Spleen (tissue), 11 donors: ENCODE measurements at regions not wholly inside any gene's neighbourhood (a gene's known extent, or its start where the extent isn't known, plus 50 kb on each side); places are given as distances from the start of the nearest gene placed in this dataset.
A peak's percentile ranks its signal among the peaks of the same experiment; 100 is the strongest.

Source experiments
- DNase-seq: peaks from one replicate; pipeline ENCODE4 v3.0.0-alpha.2; 2020
- H3K27ac ChIP-seq, 8 donors: fragments of 200-600 bp; sonication (generic) in 7 of 8; 1 replicate in 4 of 8; 2 replicates in 4 of 8; pipeline versions ENCODE4 v1.5.0 to v1.8.0; 2016 to 2021; ENCODE audit warnings: inconsistent platforms in 4 of 8, mild to moderate bottlenecking in 4 of 8, moderate library complexity in 1 of 8
- H3K27me3 ChIP-seq, 7 donors: fragments of 200-600 bp; sonication (generic) in 6 of 7; replicated peaks in 1 of 7; 1 replicate in 4 of 7; 2 replicates in 3 of 7; pipeline versions ENCODE4 v1.5.0 to v1.8.0; 2016 to 2021; ENCODE audit warnings: inconsistent platforms in 3 of 7, mild to moderate bottlenecking in 1 of 7
- H3K36me3 ChIP-seq, 6 donors: fragments of 200-600 bp; sonication (generic) in 5 of 6; 1 replicate in 4 of 6; 2 replicates in 2 of 6; pipeline versions ENCODE4 v1.5.0 to v1.8.0; 2016 to 2021; ENCODE audit warnings: inconsistent platforms in 2 of 6
- H3K4me1 ChIP-seq, 6 donors: fragments of 200-600 bp; sonication (generic) in 5 of 6; 1 replicate in 3 of 6; 2 replicates in 3 of 6; pipeline versions ENCODE4 v1.5.0 to v1.8.0; 2016 to 2021; ENCODE audit warnings: inconsistent platforms in 3 of 6
- H3K4me3 ChIP-seq, 8 donors: fragments of 200-600 bp; sonication (generic) in 7 of 8; 1 replicate in 4 of 8; 2 replicates in 4 of 8; pipeline versions ENCODE4 v1.5.0 to v1.8.0; 2016 to 2021; ENCODE audit warnings: inconsistent platforms in 4 of 8, mild to moderate bottlenecking in 4 of 8, moderate library complexity in 2 of 8
- H3K9me3 ChIP-seq, 8 donors: fragments of 200-600 bp; sonication (generic) in 7 of 8; 1 replicate in 4 of 8; 2 replicates in 4 of 8; pipeline versions ENCODE4 v1.5.0 to v1.8.0; 2016 to 2021; ENCODE audit warnings: inconsistent platforms in 4 of 8
- CTCF ChIP-seq, 11 experiments: fragments of 200-600 bp in 7 of 11; fragments of 450-650 bp in 4 of 11; sonication (generic) in 4 of 11; IDR thresholded peaks in 8 of 11; conservative IDR thresholded peaks in 3 of 11; 1 replicate in 7 of 11; 2 replicates in 4 of 11; pipeline versions ENCODE4 v1.4.0 to v1.8.0; 2016 to 2021; ENCODE audit warnings: antibody characterized with exemption in 11 of 11, inconsistent platforms in 4 of 11, mild to moderate bottlenecking in 1 of 11
- POLR2A ChIP-seq, 3 donors: fragments of 450-650 bp; IDR thresholded peaks; one replicate each; pipeline ENCODE4 v1.5.1; 2017; ENCODE audit warnings: antibody characterized with exemption in 3 of 3, mild to moderate bottlenecking in 1 of 3
- POLR2AphosphoS5 ChIP-seq, 3 donors: sonication (generic); formaldehyde crosslinking; IDR thresholded peaks; one replicate each; pipeline ENCODE4 v1.5.1; 2017; ENCODE audit warnings: antibody characterized with exemption in 3 of 3
- WGBS, 5 donors: extraction: QIAGEN DNeasy Blood & Tissue Kit in 3 of 5; methylation state at CpG; one replicate each; pipeline versions ENCODE4 v1.1.5 to v1.1.7; 2013 to 2018; 5-methylcytosine and 5-hydroxymethylcytosine counted together
- intact Hi-C: fragments of 100-400 bp; cut with DNase I; formaldehyde crosslinking; loops from one replicate; pipeline ENCODE4 v1.15.0; 2023; ENCODE audit warnings: low total_unique reads
- donor health status: healthy with polysubstance abuse.
- donor health status: DM: no; HTN: no; CAD: no; lungs with moderate emphysema.
- donor health status: DM: no; HTN: no; CAD: no.
- donor health status: Bipolar disorder and iron deficiency.
- donor health status: healthy.
- donor health status: DM: no; HTN: no; CAD: no.
- donor health status: DM: yes; HTN: yes; CAD: no.

GRCh38 chr17:31657876-31658275 lies 201.2 kb downstream of the COPRS start:
- peak; percentile 49 for DNase-seq
- H3K36me3 ChIP-seq: no peaks in the 10 kb centered on the region
- intact Hi-C loops: no loop called here
- peaks cover 0 to 16% (median 7%) of the 10 kb centered on the region in 8 donors for H3K9me3 ChIP-seq
- H3K27me3 ChIP-seq: peaks cover 0 to 4% (median 0%) of the 10 kb centered on the region in 7 donors
- no peak overlapping the region for H3K4me3 ChIP-seq
- H3K27ac ChIP-seq: no peak overlapping the region
- no peaks in the 10 kb centered on the region for H3K4me1 ChIP-seq
- WGBS, 5 donors: 94 to 98% (median 96%) methylated on average over 4 of the region's 4 CpGs
- TF ChIP-seq CTCF (IDR thresholded peaks at IDR 0.05 in 8 of 11, conservative IDR thresholded peaks at IDR 0.05 in 3 of 11): no peak
- TF ChIP-seq POLR2A (IDR thresholded peaks at IDR 0.05): no peak
- no peak for TF ChIP-seq POLR2AphosphoS5 (IDR thresholded peaks at IDR 0.05)

- H3K4me1 ChIP-seq: no peaks in the 10 kb centered on the region
- no peaks in the 10 kb centered on the region for H3K36me3 ChIP-seq
- no peak for TF ChIP-seq POLR2A (IDR thresholded peaks at IDR 0.05)
- TF ChIP-seq POLR2AphosphoS5 (IDR thresholded peaks at IDR 0.05): no peak
- no peak for TF ChIP-seq CTCF (IDR thresholded peaks at IDR 0.05 in 8 of 11, conservative IDR thresholded peaks at IDR 0.05 in 3 of 11)
- intact Hi-C loops: no loop called here
- peak; percentile 80 for DNase-seq
- 59 to 78% (median 65%) methylated on average over 8 of the region's 8 CpGs for WGBS, 5 donors
- no peaks in the 10 kb centered on the region for H3K9me3 ChIP-seq
- H3K4me3 ChIP-seq: no peak overlapping the region
- peaks cover 0 to 4% (median 0%) of the 10 kb centered on the region in 7 donors for H3K27me3 ChIP-seq
- H3K27ac ChIP-seq: peak overlapping the region in 1 of 8 donors; percentile 12
Measured at GRCh38 chr17:31654936-31655335, 204.1 kb downstream of the COPRS start.

GRCh38 chr17:31653691-31654090 lies 205.4 kb downstream of the COPRS start:
- intact Hi-C loops: no loop called here
- Histone ChIP-seq H3K4me3 (no peak overlapping the region), H3K27me3 (peaks cover 0 to 4% (median 0%) of the 10 kb centered on the region in 7 donors), H3K9me3 (no peaks in the 10 kb centered on the region), H3K27ac (no peak overlapping the region), H3K4me1 (no peaks in the 10 kb centered on the region), H3K36me3 (no peaks in the 10 kb centered on the region)
- DNase-seq: no peak
- WGBS, 5 donors: 47 to 73% (median 57%) methylated on average over 6 of the region's 6 CpGs
- TF ChIP-seq CTCF (IDR thresholded peaks at IDR 0.05 in 8 of 11, conservative IDR thresholded peaks at IDR 0.05 in 3 of 11) (no peak), POLR2A (IDR thresholded peaks at IDR 0.05) (no peak), POLR2AphosphoS5 (IDR thresholded peaks at IDR 0.05) (no peak)

GRCh38 chr17:31650756-31651520 lies 208.1 kb downstream of the COPRS start:
- Histone ChIP-seq H3K4me3 (no peak overlapping the region), H3K9me3 (peaks cover 0 to 14% (median 7%) of the 10 kb centered on the region in 8 donors), H3K36me3 (no peaks in the 10 kb centered on the region), H3K4me1 (no peaks in the 10 kb centered on the region), H3K27me3 (peaks cover 0 to 4% (median 0%) of the 10 kb centered on the region in 7 donors), H3K27ac (no peak overlapping the region)
- TF ChIP-seq POLR2A (IDR thresholded peaks at IDR 0.05) (no peak), CTCF (IDR thresholded peaks at IDR 0.05 in 8 of 11, conservative IDR thresholded peaks at IDR 0.05 in 3 of 11) (no peak), POLR2AphosphoS5 (IDR thresholded peaks at IDR 0.05) (no peak)
- 66 to 81% (median 76%) methylated on average over 5 of the region's 5 CpGs for WGBS, 5 donors
- intact Hi-C loops: no loop called here
- DNase-seq: no peak
